GM10248 (cell line): ENCODE measurements at regions not wholly inside any gene's neighbourhood (a gene's known extent, or its start where the extent isn't known, plus 50 kb on each side); places are given as distances from the start of the nearest gene placed in this dataset.

Source experiments
- CTCF ChIA-PET: fragments of 300-600 bp; sonication (Branson Sonifier 250); formaldehyde crosslinking; extraction: SDS; loops from one replicate; lab custom pipeline; 2021; ENCODE audit warnings: antibody characterized with exemption; lab: Yijun Ruan, JAX
- POLR2A ChIA-PET: fragments of 350-650 bp; sonication (Branson Sonifier 250); formaldehyde crosslinking; extraction: SDS; loops from one replicate; lab custom pipeline; 2020; ENCODE audit warnings: antibody characterized with exemption; lab: Yijun Ruan, JAX
- DNase-seq: peaks from one replicate; pipeline ENCODE4 v3.0.0; 2012; ENCODE audit errors: extremely low spot score
- CTCF ChIP-seq: IDR thresholded peaks from 2 replicates; pipeline ENCODE4 v1.5.1; 2012; ENCODE audit warnings: mild to moderate bottlenecking, low read depth; ENCODE audit errors: extremely low read depth, missing control alignments, control extremely low read depth

GRCh38 chr7:124257638-124258308, 224.9 kb upstream of the TMEM229A start:
- POLR2A ChIA-PET: no interaction called here
- CTCF ChIA-PET: no interaction called here
- TF ChIP-seq CTCF: no peak
- DNase-seq: peak; percentile 15

- POLR2A ChIA-PET: no interaction called here
- TF ChIP-seq CTCF: no peak
- no peak for DNase-seq
- CTCF ChIA-PET: no interaction called here
These were observed 222.3 kb upstream of the TMEM229A start for GRCh38 chr7:124255041-124255655.

GRCh38 chr7:124254396-124254795, 221.5 kb upstream of the TMEM229A start:
- no peak for DNase-seq
- ChIA-PET CTCF (no interaction called here), POLR2A (no interaction called here)
- no peak for TF ChIP-seq CTCF

GRCh38 chr7:124251636-124252035, 218.8 kb upstream of the TMEM229A start:
- ChIA-PET CTCF (interaction anchor here (0.7 kb wide), 1 partner anchor 10 kb away, joined by 3 read pairs; no protein-coding TSS in a partner anchor), POLR2A (no interaction called here)
- DNase-seq: no peak
- TF ChIP-seq CTCF: no peak

GRCh38 chr7:124250297-124251034, 217.6 kb upstream of the TMEM229A start:
- POLR2A ChIA-PET: no interaction called here
- TF ChIP-seq CTCF: no peak
- no peak for DNase-seq
- CTCF ChIA-PET: interaction anchor here (1.2 to 1.4 kb wide), 2 partner anchors 9 to 12 kb away, joined by 4 to 5 read pairs; no protein-coding TSS in a partner anchor

GRCh38 chr7:124247691-124248090, 214.8 kb upstream of the TMEM229A start:
- ChIA-PET POLR2A (no interaction called here), CTCF (no interaction called here)
- TF ChIP-seq CTCF: no peak
- no peak for DNase-seq
